ENCODE measurements at regions not wholly inside any gene's neighbourhood (a gene's known extent, or its start where the extent isn't known, plus 50 kb on each side); places are given as distances from the start of the nearest gene placed in this dataset.
"Not testable (repeated sequence)": the region's sequence is repeated elsewhere in the genome, so short reads cannot be mapped to it uniquely, and the experiment has no call there.

- no peak for DNase-seq
Observed at GRCh38 chr2:35510636-35511035, 844.9 kb upstream of the CRIM1 start.

GRCh38 chr2:35508601-35509000, 847.0 kb upstream of the CRIM1 start:
- DNase-seq, result no peak

GRCh38 chr2:35504419-35504818, 851.2 kb upstream of the CRIM1 start:
- DNase-seq, result no peak

GRCh38 chr2:35503738-35504199, 851.8 kb upstream of the CRIM1 start:
- DNase-seq, result no peak

GRCh38 chr2:35503311-35503710, 852.3 kb upstream of the CRIM1 start:
- DNase-seq, result no peak

GRCh38 chr2:35501076-35501475, 854.5 kb upstream of the CRIM1 start:
- no peak for DNase-seq

GRCh38 chr2:35496022-35496421, 859.6 kb upstream of the CRIM1 start:
- no peak for DNase-seq

GRCh38 chr2:35495182-35495581, 860.4 kb upstream of the CRIM1 start:
- DNase-seq, result no peak

- DNase-seq, result not testable (repeated sequence)
Observed at GRCh38 chr2:35478121-35478520, 877.5 kb upstream of the CRIM1 start.

GRCh38 chr2:35468245-35468644, 887.3 kb upstream of the CRIM1 start:
- DNase-seq, result no peak

- DNase-seq, result no peak
Observed at GRCh38 chr2:35463805-35464596, 891.6 kb upstream of the CRIM1 start.

- DNase-seq, result no peak
Observed at GRCh38 chr2:35462226-35462998, 893.2 kb upstream of the CRIM1 start.

- no peak for DNase-seq
Observed at GRCh38 chr2:35461406-35461805, 894.2 kb upstream of the CRIM1 start.

- DNase-seq, result no peak
Observed at GRCh38 chr2:35454966-35455638, 900.5 kb upstream of the CRIM1 start.

GRCh38 chr2:35447821-35448220, 907.8 kb upstream of the CRIM1 start:
- no peak for DNase-seq

- DNase-seq, result no peak
Observed at GRCh38 chr2:35447215-35447614, 908.4 kb upstream of the CRIM1 start.

- DNase-seq, result no peak
Observed at GRCh38 chr2:35443087-35443486, 912.5 kb upstream of the CRIM1 start.

GRCh38 chr2:35441575-35441974, 914.0 kb upstream of the CRIM1 start:
- not testable (repeated sequence) for DNase-seq

GRCh38 chr2:35440308-35440707, 915.3 kb upstream of the CRIM1 start:
- not testable (repeated sequence) for DNase-seq

- DNase-seq, result not testable (repeated sequence)
Observed at GRCh38 chr2:35436893-35437292, 918.7 kb upstream of the CRIM1 start.

GRCh38 chr2:35428548-35428947, 927.0 kb upstream of the CRIM1 start:
- no peak for DNase-seq

GRCh38 chr2:35421485-35421884, 934.1 kb upstream of the CRIM1 start:
- no peak for DNase-seq

- DNase-seq, result no peak
Observed at GRCh38 chr2:35417293-35417692, 938.3 kb upstream of the CRIM1 start.
